HEK293 (cell line): ENCODE measurements at regions not wholly inside any gene's neighbourhood (a gene's known extent, or its start where the extent isn't known, plus 50 kb on each side); places are given as distances from the start of the nearest gene placed in this dataset.

Experiments used
- GLI4 ChIP-seq: fragments of 450-650 bp; formaldehyde crosslinking; IDR thresholded peaks from 2 replicates; pipeline ENCODE4 v1.5.1; 2016; ENCODE audit warnings: missing biosample characterization, missing genetic modification characterization
- KLF16 ChIP-seq: fragments of 450-650 bp; formaldehyde crosslinking; IDR thresholded peaks from 2 replicates; pipeline ENCODE4 v1.5.1; 2017; ENCODE audit warnings: missing biosample characterization, missing genetic modification characterization
- SP2 ChIP-seq: fragments of 450-650 bp; formaldehyde crosslinking; IDR thresholded peaks from 2 replicates; pipeline ENCODE4 v1.5.1; 2016; ENCODE audit warnings: missing biosample characterization, missing genetic modification characterization
- TCF7L2 ChIP-seq: IDR thresholded peaks from 2 replicates; pipeline ENCODE4 v1.6.1; 2011; ENCODE audit warnings: low read depth, mild to moderate bottlenecking, inconsistent platforms, low read length, moderate library complexity, borderline replicate concordance
- ZNF133 ChIP-seq: fragments of 450-650 bp; formaldehyde crosslinking; IDR thresholded peaks from 2 replicates; pipeline ENCODE4 v1.5.1; 2016; ENCODE audit warnings: missing biosample characterization, missing genetic modification characterization
- ZNF24 ChIP-seq: fragments of 450-650 bp; formaldehyde crosslinking; IDR thresholded peaks from 2 replicates; pipeline ENCODE4 v1.5.1; 2016; ENCODE audit warnings: missing biosample characterization, missing genetic modification characterization
- ZNF274 ChIP-seq, 2 experiments: fragments of 200-500 bp in 1 of 2; fragments of 450-650 bp in 1 of 2; sonication (Bioruptor generic) in 1 of 2; formaldehyde crosslinking in 1 of 2; IDR thresholded peaks; 2 replicates each; pipeline versions ENCODE4 v1.5.1 to v1.6.1; 2014 to 2016; ENCODE audit warnings: borderline replicate concordance in 1 of 2, inconsistent platforms in 1 of 2, low read length in 1 of 2, missing biosample characterization in 1 of 2, missing genetic modification characterization in 1 of 2
- ZNF426 ChIP-seq: fragments of 450-650 bp; formaldehyde crosslinking; IDR thresholded peaks from 2 replicates; pipeline ENCODE4 v1.5.1; 2017; ENCODE audit warnings: missing biosample characterization, missing genetic modification characterization, mild to moderate bottlenecking, inconsistent platforms, moderate library complexity
- ZNF561 ChIP-seq: fragments of 450-650 bp; IDR thresholded peaks from 2 replicates; pipeline ENCODE4 v1.5.1; 2018; ENCODE audit warnings: missing biosample characterization, missing genetic modification characterization, borderline replicate concordance
- ZNF660 ChIP-seq: fragments of 450-650 bp; IDR thresholded peaks from 2 replicates; pipeline ENCODE4 v1.5.1; 2018; ENCODE audit warnings: missing biosample characterization, mild to moderate bottlenecking, missing genetic modification characterization
- ZNF792 ChIP-seq: fragments of 450-650 bp; formaldehyde crosslinking; IDR thresholded peaks from 2 replicates; pipeline ENCODE4 v1.5.1; 2016; ENCODE audit warnings: missing biosample characterization, missing genetic modification characterization
- TF ChIP-seq, protein P1 (sequence below): fragments of 450-650 bp; formaldehyde crosslinking; IDR thresholded peaks from 2 replicates; pipeline ENCODE4 v1.5.1; 2016; ENCODE audit warnings: missing biosample characterization, missing genetic modification characterization

- TF ChIP-seq, protein P1, sequence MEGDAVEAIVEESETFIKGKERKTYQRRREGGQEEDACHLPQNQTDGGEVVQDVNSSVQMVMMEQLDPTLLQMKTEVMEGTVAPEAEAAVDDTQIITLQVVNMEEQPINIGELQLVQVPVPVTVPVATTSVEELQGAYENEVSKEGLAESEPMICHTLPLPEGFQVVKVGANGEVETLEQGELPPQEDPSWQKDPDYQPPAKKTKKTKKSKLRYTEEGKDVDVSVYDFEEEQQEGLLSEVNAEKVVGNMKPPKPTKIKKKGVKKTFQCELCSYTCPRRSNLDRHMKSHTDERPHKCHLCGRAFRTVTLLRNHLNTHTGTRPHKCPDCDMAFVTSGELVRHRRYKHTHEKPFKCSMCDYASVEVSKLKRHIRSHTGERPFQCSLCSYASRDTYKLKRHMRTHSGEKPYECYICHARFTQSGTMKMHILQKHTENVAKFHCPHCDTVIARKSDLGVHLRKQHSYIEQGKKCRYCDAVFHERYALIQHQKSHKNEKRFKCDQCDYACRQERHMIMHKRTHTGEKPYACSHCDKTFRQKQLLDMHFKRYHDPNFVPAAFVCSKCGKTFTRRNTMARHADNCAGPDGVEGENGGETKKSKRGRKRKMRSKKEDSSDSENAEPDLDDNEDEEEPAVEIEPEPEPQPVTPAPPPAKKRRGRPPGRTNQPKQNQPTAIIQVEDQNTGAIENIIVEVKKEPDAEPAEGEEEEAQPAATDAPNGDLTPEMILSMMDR (tag by site-specific recombination) = no peak
- TF ChIP-seq TCF7L2 = no peak
- TF ChIP-seq ZNF133 (tag by site-specific recombination) = no peak
- no peak for TF ChIP-seq SP2 (tag by site-specific recombination)
- no peak for TF ChIP-seq GLI4 (tag by site-specific recombination)
- no peak for TF ChIP-seq ZNF660 (tag by site-specific recombination)
- TF ChIP-seq ZNF274 (IDR thresholded peaks at IDR 0.05; ENCODE audit: low read length) = no peak
- TF ChIP-seq ZNF274 (tag by site-specific recombination; IDR thresholded peaks at IDR 0.05; ENCODE audit: borderline replicate concordance) = no peak
- no peak for TF ChIP-seq ZNF426 (tag by site-specific recombination)
- TF ChIP-seq ZNF24 (tag by site-specific recombination) = no peak
- no peak for TF ChIP-seq ZNF792
- TF ChIP-seq ZNF561 (tag by site-specific recombination) = no peak
- TF ChIP-seq KLF16 (tag by site-specific recombination) = no peak
Observed at GRCh38 chr6:56335726-56336125, 88.3 kb upstream of the COL21A1 start.
